SU-DHL-6 (cell line): ENCODE measurements at regions not wholly inside any gene's neighbourhood (a gene's known extent, or its start where the extent isn't known, plus 50 kb on each side); places are given as distances from the start of the nearest gene placed in this dataset.

ENCODE experiments used
- H2AFZ ChIP-seq: fragments of 200-600 bp; sonication (generic); 2 replicates; pipeline ENCODE4 v1.6.1; 2014; ENCODE audit warnings: low read depth, mild to moderate bottlenecking, moderate library complexity, mixed read lengths, antibody characterized with exemption, low read length; ENCODE audit not compliant: severe bottlenecking
- H3F3A ChIP-seq: fragments of 200-600 bp; shearing (Covaris generic); 2 replicates; pipeline ENCODE4 v1.6.0; 2016; ENCODE audit warnings: antibody characterized with exemption, mild to moderate bottlenecking; ENCODE audit not compliant: insufficient read depth
- H3K27ac ChIP-seq: fragments of 200-600 bp; sonication (generic); 2 replicates; pipeline ENCODE4 v1.5.1; 2016; ENCODE audit warnings: low read depth, mild to moderate bottlenecking, low read length, moderate library complexity, mixed read lengths
- H3K27me3 ChIP-seq: fragments of 200-600 bp; sonication (generic), shearing (Covaris generic); 2 replicates; pipeline ENCODE4 v1.6.0; 2014; ENCODE audit warnings: mild to moderate bottlenecking, low read length
- H3K36me3 ChIP-seq: fragments of 200-600 bp; sonication (generic); 2 replicates; pipeline ENCODE4 v1.6.1; 2014; ENCODE audit warnings: mild to moderate bottlenecking, low read length, mixed read lengths
- H3K4me2 ChIP-seq: fragments of 300-600, 200-600 bp; shearing (Covaris generic), sonication (generic); 2 replicates; pipeline ENCODE4 v1.6.0; 2014; ENCODE audit warnings: low read length, low read depth, mild to moderate bottlenecking; ENCODE audit not compliant: poor library complexity, severe bottlenecking
- H3K4me3 ChIP-seq: fragments of 200-600 bp; sonication (generic); 2 replicates; pipeline ENCODE4 v1.5.1; 2014; ENCODE audit warnings: antibody characterized with exemption, low read length, mild to moderate bottlenecking, mixed read lengths; ENCODE audit not compliant: insufficient read depth, poor library complexity, severe bottlenecking
- H3K79me2 ChIP-seq: fragments of 200-600 bp; sonication (generic); 2 replicates; pipeline ENCODE4 v1.6.1; 2014; ENCODE audit warnings: mild to moderate bottlenecking, low read length, moderate library complexity; ENCODE audit not compliant: insufficient read depth
- H3K9ac ChIP-seq: fragments of 200-600 bp; sonication (generic); 2 replicates; pipeline ENCODE4 v1.7.0; 2014; ENCODE audit warnings: mild to moderate bottlenecking, low read length
- H3K9me2 ChIP-seq: fragments of 200-600 bp; sonication (generic); replicated peaks from 2 replicates; pipeline ENCODE4 v1.6.1; 2014; ENCODE audit warnings: low read length; ENCODE audit not compliant: insufficient read depth
- H3K9me3 ChIP-seq: fragments of 200-600 bp; sonication (generic); 2 replicates; pipeline ENCODE4 v1.6.1; 2014; ENCODE audit warnings: low read length, mixed read lengths; ENCODE audit not compliant: insufficient read depth
- H4K20me1 ChIP-seq: fragments of 200-600 bp; sonication (generic); 2 replicates; pipeline ENCODE4 v1.6.1; 2014; ENCODE audit warnings: low read depth, mild to moderate bottlenecking, antibody characterized with exemption, low read length, moderate library complexity, mixed read lengths
- CTCF ChIP-seq: fragments of 200-600 bp; sonication (generic); IDR thresholded peaks from one replicate; pipeline ENCODE4 v1.5.1; 2017; ENCODE audit warnings: antibody characterized with exemption, mild to moderate bottlenecking, low read length, moderate library complexity; ENCODE audit not compliant: insufficient read depth, poor library complexity, severe bottlenecking
- EZH2phosphoT487 ChIP-seq: fragments of 200-600 bp; sonication (generic), shearing (Covaris generic); conservative IDR thresholded peaks from 2 replicates; pipeline ENCODE4 v1.6.1; 2018; ENCODE audit warnings: mild to moderate bottlenecking, antibody characterized with exemption, low read length, moderate library complexity, mixed read lengths

GRCh38 chr9:108108280-108108851 is 618.8 kb upstream of the KLF4 start:
- H2AFZ ChIP-seq = no peak overlapping the region
- H3K9me3 ChIP-seq = no peaks in the 10 kb centered on the region
- H4K20me1 ChIP-seq = no peaks in the 10 kb centered on the region
- H3K27me3 ChIP-seq = no peaks in the 10 kb centered on the region
- no peak overlapping the region for H3K9ac ChIP-seq
- H3F3A ChIP-seq = no peaks in the 10 kb centered on the region
- H3K36me3 ChIP-seq = no peaks in the 10 kb centered on the region
- no peak overlapping the region for H3K27ac ChIP-seq
- no peaks in the 10 kb centered on the region for H3K9me2 ChIP-seq
- H3K4me3 ChIP-seq = no peak overlapping the region
- TF ChIP-seq CTCF (no peak), EZH2phosphoT487 (no peak)
- no peak overlapping the region for H3K4me2 ChIP-seq
- no peaks in the 10 kb centered on the region for H3K79me2 ChIP-seq

- Histone ChIP-seq H2AFZ (no peak overlapping the region), H3K79me2 (no peaks in the 10 kb centered on the region), H3K27me3 (no peaks in the 10 kb centered on the region), H3K9me3 (no peaks in the 10 kb centered on the region), H3K36me3 (no peaks in the 10 kb centered on the region), H4K20me1 (no peaks in the 10 kb centered on the region), H3K9me2 (no peaks in the 10 kb centered on the region), H3K4me3 (no peak overlapping the region), H3F3A (no peaks in the 10 kb centered on the region), H3K4me2 (no peak overlapping the region), H3K9ac (no peak overlapping the region), H3K27ac (no peak overlapping the region)
- TF ChIP-seq EZH2phosphoT487 (no peak), CTCF (no peak)
These were observed 616.3 kb upstream of the KLF4 start for GRCh38 chr9:108105885-108106284.

- H3K9me2 ChIP-seq = no peaks in the 10 kb centered on the region
- no peak overlapping the region for H3K9ac ChIP-seq
- no peaks in the 10 kb centered on the region for H3K27me3 ChIP-seq
- no peak overlapping the region for H2AFZ ChIP-seq
- H3K36me3 ChIP-seq = no peaks in the 10 kb centered on the region
- H3K79me2 ChIP-seq = no peaks in the 10 kb centered on the region
- no peak overlapping the region for H3K27ac ChIP-seq
- H4K20me1 ChIP-seq = no peaks in the 10 kb centered on the region
- no peak for TF ChIP-seq CTCF
- no peak for TF ChIP-seq EZH2phosphoT487
- H3K4me2 ChIP-seq = no peak overlapping the region
- no peak overlapping the region for H3K4me3 ChIP-seq
- no peaks in the 10 kb centered on the region for H3K9me3 ChIP-seq
- no peaks in the 10 kb centered on the region for H3F3A ChIP-seq
These were observed 615.4 kb upstream of the KLF4 start for GRCh38 chr9:108104991-108105390.
